ENCODE measurements at regions not wholly inside any gene's neighbourhood (a gene's known extent, or its start where the extent isn't known, plus 50 kb on each side); places are given as distances from the start of the nearest gene placed in this dataset.

GRCh38 chr13:109867766-109868165, 81.4 kb upstream of the IRS2 start:
- no peak overlapping the region for H3K9ac ChIP-seq
- Mint-ChIP-seq H3K4me3 (no peak overlapping the region), H3K27me3 (ENCODE audit: insufficient read depth, low read depth) (peaks cover 2% of the 10 kb centered on the region), H3K4me1 (no peaks in the 10 kb centered on the region), H3K9me3 (no peaks in the 10 kb centered on the region), H3K27ac (no peak overlapping the region), H3K36me3 (no peaks in the 10 kb centered on the region)
- no peaks in the 10 kb centered on the region for H3K4me1 ChIP-seq
- no peak overlapping the region for H3K27ac ChIP-seq
- no peaks in the 10 kb centered on the region for H3K79me2 ChIP-seq (ENCODE audit: low read depth)
- H3K9me3 ChIP-seq (ENCODE audit: low read depth), result no peaks in the 10 kb centered on the region
- H3K36me3 ChIP-seq, result no peaks in the 10 kb centered on the region
- no peak overlapping the region for H2AFZ ChIP-seq (replicated peaks)
- DNase-seq (ENCODE audit: low spot score), result no peak
- no peaks in the 10 kb centered on the region for H3K27me3 ChIP-seq
- H3F3A ChIP-seq (ENCODE audit: low read depth), result no peaks in the 10 kb centered on the region
- no peaks in the 10 kb centered on the region for H4K20me1 ChIP-seq (ENCODE audit: low read depth)
- TF ChIP-seq EZH2 (IDR thresholded peaks at IDR 0.05), result no peak
- no peak for TF ChIP-seq EZH2phosphoT487 (IDR thresholded peaks at IDR 0.05)
- no peak for TF ChIP-seq CTCF (IDR thresholded peaks at IDR 0.05)
- no peak overlapping the region for H3K4me3 ChIP-seq
- H3K4me2 ChIP-seq, result no peak overlapping the region

- DNase-seq (ENCODE audit: low spot score), result no peak
- no peaks in the 10 kb centered on the region for H3K79me2 ChIP-seq (ENCODE audit: low read depth)
- Mint-ChIP-seq H3K36me3 (no peaks in the 10 kb centered on the region), H3K27ac (no peak overlapping the region), H3K27me3 (ENCODE audit: insufficient read depth, low read depth) (no peaks in the 10 kb centered on the region), H3K4me1 (no peaks in the 10 kb centered on the region), H3K4me3 (no peak overlapping the region), H3K9me3 (no peaks in the 10 kb centered on the region)
- H3K4me1 ChIP-seq, result no peaks in the 10 kb centered on the region
- no peaks in the 10 kb centered on the region for H3K27me3 ChIP-seq
- TF ChIP-seq EZH2 (IDR thresholded peaks at IDR 0.05), result no peak
- TF ChIP-seq CTCF (IDR thresholded peaks at IDR 0.05), result no peak
- no peak for TF ChIP-seq EZH2phosphoT487 (IDR thresholded peaks at IDR 0.05)
- H3F3A ChIP-seq (ENCODE audit: low read depth), result no peaks in the 10 kb centered on the region
- H3K4me2 ChIP-seq, result no peak overlapping the region
- H2AFZ ChIP-seq (replicated peaks), result no peak overlapping the region
- no peaks in the 10 kb centered on the region for H3K36me3 ChIP-seq
- no peak overlapping the region for H3K9ac ChIP-seq
- no peak overlapping the region for H3K27ac ChIP-seq
- no peak overlapping the region for H3K4me3 ChIP-seq
- no peaks in the 10 kb centered on the region for H4K20me1 ChIP-seq (ENCODE audit: low read depth)
- no peaks in the 10 kb centered on the region for H3K9me3 ChIP-seq (ENCODE audit: low read depth)
These were observed 76.2 kb upstream of the IRS2 start for GRCh38 chr13:109862627-109863026.

GRCh38 chr13:109859898-109860297, 73.5 kb upstream of the IRS2 start:
- Histone ChIP-seq H4K20me1 (ENCODE audit: low read depth) (no peaks in the 10 kb centered on the region), H3K4me3 (no peak overlapping the region), H3F3A (ENCODE audit: low read depth) (no peaks in the 10 kb centered on the region), H3K9me3 (ENCODE audit: low read depth) (no peaks in the 10 kb centered on the region), H2AFZ (replicated peaks) (no peak overlapping the region), H3K27me3 (no peaks in the 10 kb centered on the region), H3K27ac (no peak overlapping the region), H3K4me2 (no peak overlapping the region), H3K9ac (no peak overlapping the region), H3K4me1 (no peaks in the 10 kb centered on the region), H3K36me3 (no peaks in the 10 kb centered on the region), H3K79me2 (ENCODE audit: low read depth) (no peaks in the 10 kb centered on the region)
- Mint-ChIP-seq H3K27ac (no peak overlapping the region), H3K9me3 (no peaks in the 10 kb centered on the region), H3K4me1 (no peaks in the 10 kb centered on the region), H3K27me3 (ENCODE audit: insufficient read depth, low read depth) (no peaks in the 10 kb centered on the region), H3K36me3 (no peaks in the 10 kb centered on the region), H3K4me3 (no peak overlapping the region)
- TF ChIP-seq EZH2phosphoT487 (IDR thresholded peaks at IDR 0.05) (no peak), CTCF (IDR thresholded peaks at IDR 0.05) (no peak), EZH2 (IDR thresholded peaks at IDR 0.05) (no peak)
- no peak for DNase-seq (ENCODE audit: low spot score)

Measured in neural progenitor cell (in vitro differentiated cells).